GM23338 (cell line): ENCODE measurements at regions not wholly inside any gene's neighbourhood (a gene's known extent, or its start where the extent isn't known, plus 50 kb on each side); places are given as distances from the start of the nearest gene placed in this dataset.

ENCODE experiments used
- ATAC-seq: fragments of 200-7000 bp; cut with Tn5 transposase; 3 replicates; pipeline ENCODE4 v1.9.1; 2020
- DNase-seq: peaks from one replicate; pipeline ENCODE4 v3.0.0-alpha.2; 2015; ENCODE audit warnings: low spot score
- H2AFZ ChIP-seq: fragments of 200-600 bp; sonication (generic); 2 replicates; pipeline ENCODE4 v1.8.0; 2016; ENCODE audit warnings: antibody characterized with exemption, mild to moderate bottlenecking, moderate library complexity
- H3F3A ChIP-seq: fragments of 200-600 bp; sonication (generic); replicated peaks from 2 replicates; pipeline ENCODE4 v1.8.0; 2017; ENCODE audit warnings: antibody characterized with exemption, mixed run types, low read depth
- H3K27ac ChIP-seq: fragments of 200-600 bp; sonication (generic); 2 replicates; pipeline ENCODE4 v1.6.1; 2016; ENCODE audit warnings: low read depth
- H3K27me3 ChIP-seq: fragments of 200-600 bp; sonication (generic); 2 replicates; pipeline ENCODE4 v1.8.0; 2016; ENCODE audit warnings: mild to moderate bottlenecking, mixed run types, moderate library complexity; ENCODE audit not compliant: insufficient read depth
- H3K36me3 ChIP-seq: fragments of 200-600 bp; sonication (generic); 2 replicates; pipeline ENCODE4 v1.8.0; 2016; ENCODE audit warnings: mild to moderate bottlenecking; ENCODE audit not compliant: insufficient read depth
- H3K4me1 ChIP-seq: fragments of 200-600 bp; sonication (generic); 2 replicates; pipeline ENCODE4 v1.8.0; 2016; ENCODE audit warnings: mild to moderate bottlenecking, moderate library complexity; ENCODE audit not compliant: insufficient read depth
- H3K4me2 ChIP-seq: fragments of 200-600 bp; sonication (generic); 2 replicates; pipeline ENCODE4 v1.7.1; 2017; ENCODE audit warnings: mixed run types
- H3K4me3 ChIP-seq: fragments of 200-600 bp; sonication (generic); 2 replicates; pipeline ENCODE4 v1.6.1; 2016; ENCODE audit warnings: mixed run types
- H3K79me2 ChIP-seq: fragments of 200-600 bp; sonication (generic); replicated peaks from 2 replicates; pipeline ENCODE4 v1.8.0; 2017; ENCODE audit warnings: mild to moderate bottlenecking; ENCODE audit not compliant: insufficient read depth
- H3K9me2 ChIP-seq: fragments of 200-600 bp; sonication (generic); 2 replicates; pipeline ENCODE4 v1.8.0; 2017; ENCODE audit not compliant: insufficient read depth
- H4K20me1 ChIP-seq: fragments of 200-600 bp; sonication (generic); replicated peaks from 2 replicates; pipeline ENCODE4 v1.8.0; 2017; ENCODE audit warnings: mild to moderate bottlenecking; ENCODE audit not compliant: insufficient read depth
- H3K27ac Mint-ChIP-seq: 2 replicates; pipeline ENCODE4 v1.8.0; 2020; ENCODE audit warnings: inconsistent platforms, mild to moderate bottlenecking, moderate library complexity, mixed read lengths
- H3K27me3 Mint-ChIP-seq: 3 replicates; pipeline ENCODE4 v1.8.0; 2022; ENCODE audit warnings: low read depth, mild to moderate bottlenecking, moderate library complexity, mixed read lengths, inconsistent platforms; ENCODE audit not compliant: insufficient read depth, poor library complexity
- H3K36me3 Mint-ChIP-seq: 3 replicates; pipeline ENCODE4 v1.8.0; 2021; ENCODE audit warnings: low read depth, mild to moderate bottlenecking, inconsistent platforms, moderate library complexity, mixed read lengths
- H3K4me1 Mint-ChIP-seq: 3 replicates; pipeline ENCODE4 v1.8.0; 2020; ENCODE audit warnings: mild to moderate bottlenecking, inconsistent platforms, mixed read lengths
- H3K4me3 Mint-ChIP-seq: 3 replicates; pipeline ENCODE4 v1.8.0; 2021; ENCODE audit warnings: moderate library complexity, mild to moderate bottlenecking, inconsistent platforms, mixed read lengths
- H3K9me3 Mint-ChIP-seq: 3 replicates; pipeline ENCODE4 v1.8.0; 2020; ENCODE audit warnings: moderate library complexity, mild to moderate bottlenecking, inconsistent platforms, mixed read lengths
- CREB1 ChIP-seq: fragments of 250-450 bp; sonication (Bioruptor Pico); IDR thresholded peaks from 2 replicates; pipeline ENCODE4 v1.5.0; 2020; ENCODE audit warnings: low read depth, mild to moderate bottlenecking, moderate library complexity
- CTCF ChIP-seq, 2 experiments: fragments of 200-600 bp in 1 of 2; sonication (generic) in 1 of 2; conservative IDR thresholded peaks; 2 replicates each; pipeline versions ENCODE4 v1.5.1 to v1.6.1; 2016 to 2017; ENCODE audit warnings: antibody characterized with exemption in 2 of 2, low read depth in 2 of 2, mild to moderate bottlenecking in 2 of 2, moderate library complexity in 1 of 2
- ETS1 ChIP-seq: IDR thresholded peaks from 2 replicates; pipeline ENCODE4 v1.6.1; 2016; ENCODE audit warnings: antibody characterized with exemption
- EZH2 ChIP-seq: fragments of 200-600 bp; sonication (generic); IDR thresholded peaks from one replicate; pipeline ENCODE4 v1.8.0; 2017; ENCODE audit warnings: antibody characterized with exemption, mild to moderate bottlenecking, low read depth; ENCODE audit not compliant: unreplicated experiment
- EZH2phosphoT487 ChIP-seq: fragments of 200-600 bp; sonication (generic); IDR thresholded peaks from one replicate; pipeline ENCODE4 v1.8.1; 2018; ENCODE audit warnings: antibody characterized with exemption; ENCODE audit not compliant: unreplicated experiment
- JUNB ChIP-seq: IDR thresholded peaks from one replicate; pipeline ENCODE4 v1.6.1; 2016; ENCODE audit warnings: antibody characterized with exemption; ENCODE audit not compliant: unreplicated experiment
- NANOG ChIP-seq: IDR thresholded peaks from 2 replicates; pipeline ENCODE4 v1.6.1; 2016; ENCODE audit warnings: antibody characterized with exemption, borderline replicate concordance
- POLR2AphosphoS5 ChIP-seq: IDR thresholded peaks from 2 replicates; pipeline ENCODE4 v1.6.1; 2016; ENCODE audit warnings: antibody characterized with exemption, low read depth
- REST ChIP-seq: IDR thresholded peaks from one replicate; pipeline ENCODE4 v1.6.1; 2018; ENCODE audit warnings: antibody characterized with exemption; ENCODE audit not compliant: unreplicated experiment
- STAT1 ChIP-seq: IDR thresholded peaks from one replicate; pipeline ENCODE4 v1.6.1; 2016; ENCODE audit warnings: antibody characterized with exemption; ENCODE audit not compliant: unreplicated experiment
- ZNF114 ChIP-seq: fragments of 250-450 bp; sonication (Bioruptor Pico); IDR thresholded peaks from 2 replicates; pipeline ENCODE4 v1.5.0; 2020; ENCODE audit warnings: mild to moderate bottlenecking, moderate library complexity
- ZNF331 ChIP-seq: fragments of 250-450 bp; sonication (Bioruptor Pico); IDR thresholded peaks from 2 replicates; pipeline ENCODE4 v1.5.0; 2020; ENCODE audit warnings: low read depth, mild to moderate bottlenecking, moderate library complexity
- ZNF462 ChIP-seq: fragments of 250-450 bp; sonication (Bioruptor Pico); IDR thresholded peaks from 2 replicates; pipeline ENCODE4 v1.5.0; 2020; ENCODE audit warnings: mild to moderate bottlenecking, moderate library complexity

- Histone ChIP-seq H3K36me3 (no peaks in the 10 kb centered on the region), H3K79me2 (no peaks in the 10 kb centered on the region; the same call in 1 of the 2 replicates), H3F3A (no peaks in the 10 kb centered on the region), H3K27me3 (no peaks in the 10 kb centered on the region), H2AFZ (no peak overlapping the region), H3K4me2 (no peak overlapping the region), H3K9me2 (no peaks in the 10 kb centered on the region), H3K4me3 (no peak overlapping the region), H3K4me1 (no peaks in the 10 kb centered on the region), H4K20me1 (no peaks in the 10 kb centered on the region), H3K27ac (no peak overlapping the region)
- peaks cover 11% of the 10 kb centered on the region for H3K27me3 Mint-ChIP-seq
- no peaks in the 10 kb centered on the region for H3K36me3 Mint-ChIP-seq
- no peak overlapping the region for H3K27ac Mint-ChIP-seq
- no peaks in the 10 kb centered on the region; the same call in 2 of the 3 replicates for H3K9me3 Mint-ChIP-seq
- no peak for TF ChIP-seq ZNF114 (CRISPR knock-in tag)
- no peak for TF ChIP-seq STAT1
- no peak for TF ChIP-seq CREB1 (CRISPR knock-in tag)
- TF ChIP-seq ETS1 = no peak
- no peak for TF ChIP-seq ZNF462 (CRISPR knock-in tag)
- TF ChIP-seq REST = no peak
- no peak for TF ChIP-seq EZH2
- no peak for TF ChIP-seq POLR2AphosphoS5
- no peak for TF ChIP-seq JUNB
- TF ChIP-seq NANOG = no peak
- TF ChIP-seq CTCF (conservative IDR thresholded peaks at IDR 0.05; ENCODE audit: low read depth in 2 of 2) = no peak
- TF ChIP-seq EZH2phosphoT487 = no peak
- no peak for TF ChIP-seq ZNF331
- peaks cover 39% of the 10 kb centered on the region for H3K4me1 Mint-ChIP-seq
- no peak overlapping the region for H3K4me3 Mint-ChIP-seq
- no peak for ATAC-seq
- no peak for DNase-seq
Measured at GRCh38 chr6:166691746-166692145, 64.7 kb upstream of the RPS6KA2 start.
